AG04450 (cell line): ENCODE measurements at regions not wholly inside any gene's neighbourhood (a gene's known extent, or its start where the extent isn't known, plus 50 kb on each side); places are given as distances from the start of the nearest gene placed in this dataset.

Experiments used
- CTCF ChIA-PET: fragments of 300-600, 350-600 bp; formaldehyde crosslinking; extraction: SDS; loops from one replicate; lab custom pipeline; 2022; ENCODE audit warnings: antibody characterized with exemption, inconsistent platforms; lab: Charles Lee
- POLR2A ChIA-PET: fragments of 350-600 bp; formaldehyde crosslinking; extraction: SDS; loops from one replicate; lab custom pipeline; 2021; ENCODE audit warnings: antibody characterized with exemption, inconsistent platforms; lab: Yijun Ruan, JAX
- DNase-seq: peaks from one replicate; pipeline ENCODE4 v3.0.0-alpha.2; 2011; ENCODE audit warnings: low read depth, low spot score
- H3K27ac ChIP-seq: one replicate; pipeline ENCODE4 v1.5.1; 2012; ENCODE audit warnings: low read depth, low read length, control low read depth
- H3K27me3 ChIP-seq: one replicate; pipeline ENCODE4 v1.6.0; 2012; ENCODE audit warnings: low read length; ENCODE audit not compliant: control insufficient read depth, insufficient read depth
- H3K4me3 ChIP-seq: 2 replicates; pipeline ENCODE4 v1.5.1; 2011; ENCODE audit warnings: mild to moderate bottlenecking, low read depth, low read length, control low read depth
- H3K9me3 ChIP-seq: 2 replicates; pipeline ENCODE4 v1.5.1; 2012; ENCODE audit warnings: low read length; ENCODE audit not compliant: control insufficient read depth, insufficient read depth
- TF ChIP-seq, protein P1 (sequence below): IDR thresholded peaks from 2 replicates; pipeline ENCODE4 v1.5.1; 2011; ENCODE audit warnings: low read depth, low read length, control low read depth, inconsistent platforms

DNA sequence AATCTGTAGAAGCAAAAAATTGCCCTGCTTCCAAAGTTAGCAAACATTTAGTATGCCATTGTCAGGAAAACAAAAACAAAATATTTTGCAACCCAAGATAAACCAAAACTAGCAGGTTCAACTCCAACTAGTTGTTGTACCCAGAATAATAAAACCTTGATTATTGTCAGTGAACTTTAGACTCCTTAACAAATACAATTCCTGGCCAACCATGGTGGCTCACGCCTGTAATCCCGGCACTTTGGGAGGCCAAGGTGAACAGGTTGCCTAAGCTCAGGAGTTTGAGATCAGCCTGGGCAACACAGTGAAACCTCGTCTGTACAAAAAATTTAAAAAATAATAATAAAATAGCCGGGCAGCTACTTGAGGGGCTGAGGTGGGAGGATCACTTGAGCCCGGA, 53.6 kb upstream of the EPCAM start:
- TF ChIP-seq, protein P1, sequence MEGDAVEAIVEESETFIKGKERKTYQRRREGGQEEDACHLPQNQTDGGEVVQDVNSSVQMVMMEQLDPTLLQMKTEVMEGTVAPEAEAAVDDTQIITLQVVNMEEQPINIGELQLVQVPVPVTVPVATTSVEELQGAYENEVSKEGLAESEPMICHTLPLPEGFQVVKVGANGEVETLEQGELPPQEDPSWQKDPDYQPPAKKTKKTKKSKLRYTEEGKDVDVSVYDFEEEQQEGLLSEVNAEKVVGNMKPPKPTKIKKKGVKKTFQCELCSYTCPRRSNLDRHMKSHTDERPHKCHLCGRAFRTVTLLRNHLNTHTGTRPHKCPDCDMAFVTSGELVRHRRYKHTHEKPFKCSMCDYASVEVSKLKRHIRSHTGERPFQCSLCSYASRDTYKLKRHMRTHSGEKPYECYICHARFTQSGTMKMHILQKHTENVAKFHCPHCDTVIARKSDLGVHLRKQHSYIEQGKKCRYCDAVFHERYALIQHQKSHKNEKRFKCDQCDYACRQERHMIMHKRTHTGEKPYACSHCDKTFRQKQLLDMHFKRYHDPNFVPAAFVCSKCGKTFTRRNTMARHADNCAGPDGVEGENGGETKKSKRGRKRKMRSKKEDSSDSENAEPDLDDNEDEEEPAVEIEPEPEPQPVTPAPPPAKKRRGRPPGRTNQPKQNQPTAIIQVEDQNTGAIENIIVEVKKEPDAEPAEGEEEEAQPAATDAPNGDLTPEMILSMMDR = no peak
- ChIA-PET CTCF (interaction anchor here (0.8 kb wide), 1 partner anchor 144 kb away, joined by 3 read pairs; no protein-coding TSS in a partner anchor), POLR2A (no interaction called here)
- Histone ChIP-seq H3K27ac (no peak overlapping the region), H3K4me3 (no peak overlapping the region), H3K9me3 (no peaks in the 10 kb centered on the region), H3K27me3 (no peaks in the 10 kb centered on the region)
- no peak for DNase-seq

DNA sequence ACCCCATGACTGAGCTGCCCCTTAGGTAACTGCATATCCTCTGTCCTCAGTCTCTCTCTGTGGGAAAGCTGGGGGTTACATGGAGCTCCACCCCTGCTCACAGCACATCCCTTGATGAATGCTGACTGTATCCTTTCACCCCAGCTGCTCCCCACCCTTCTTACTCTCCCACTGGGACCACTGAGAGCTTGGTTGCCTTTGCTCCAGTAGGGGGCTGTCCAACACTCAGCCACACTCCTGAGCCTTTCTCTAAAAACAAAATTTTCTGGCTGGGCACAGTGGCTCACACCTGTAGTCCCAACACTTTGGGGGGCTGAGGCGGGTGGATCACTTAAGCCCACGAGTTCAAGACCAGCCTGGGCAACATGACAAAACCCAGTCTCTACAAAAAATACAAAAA, 55.4 kb upstream of the EPCAM start:
- TF ChIP-seq, protein P1 = peak; percentile 30
- Histone ChIP-seq H3K4me3 (no peak overlapping the region), H3K27me3 (no peaks in the 10 kb centered on the region), H3K9me3 (no peaks in the 10 kb centered on the region), H3K27ac (no peak overlapping the region)
- no peak for DNase-seq
- ChIA-PET CTCF (interaction anchor here (2.4 kb wide), 1 partner anchor 10 kb away, joined by 11 read pairs; no protein-coding TSS in a partner anchor), POLR2A (no interaction called here)

DNA sequence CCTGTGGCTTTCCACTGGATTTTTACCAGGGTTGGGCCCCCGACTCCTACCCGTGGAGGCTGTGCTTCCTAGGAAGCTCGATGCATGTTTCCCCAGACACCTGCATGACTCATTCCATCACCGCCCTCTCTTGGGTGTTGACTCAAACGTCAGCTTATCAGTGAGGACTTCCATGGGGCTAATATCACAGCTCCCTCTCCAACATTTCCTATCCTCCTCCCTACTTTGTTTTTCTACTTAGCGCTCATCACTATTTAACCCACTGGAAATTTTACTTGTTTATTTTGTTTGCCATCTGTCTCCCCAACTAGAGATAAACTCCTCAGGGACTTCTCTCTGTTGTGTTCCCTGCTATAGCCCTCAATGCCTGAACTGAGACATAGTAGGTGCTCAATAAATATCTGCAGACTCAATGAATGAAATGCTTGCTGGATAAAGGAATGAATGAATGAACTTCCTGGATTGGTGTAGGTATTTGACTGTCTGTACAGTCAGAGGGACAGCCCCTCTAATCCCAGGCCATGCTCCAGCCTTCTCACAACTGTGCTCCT, 55.9 kb upstream of the EPCAM start:
- CTCF ChIA-PET = interaction anchor here (0.7 to 2.4 kb wide), 2 partner anchors 10 to 22 kb away, joined by 4 to 11 read pairs; no protein-coding TSS in a partner anchor
- POLR2A ChIA-PET = no interaction called here
- TF ChIP-seq, protein P1 = no peak

DNA sequence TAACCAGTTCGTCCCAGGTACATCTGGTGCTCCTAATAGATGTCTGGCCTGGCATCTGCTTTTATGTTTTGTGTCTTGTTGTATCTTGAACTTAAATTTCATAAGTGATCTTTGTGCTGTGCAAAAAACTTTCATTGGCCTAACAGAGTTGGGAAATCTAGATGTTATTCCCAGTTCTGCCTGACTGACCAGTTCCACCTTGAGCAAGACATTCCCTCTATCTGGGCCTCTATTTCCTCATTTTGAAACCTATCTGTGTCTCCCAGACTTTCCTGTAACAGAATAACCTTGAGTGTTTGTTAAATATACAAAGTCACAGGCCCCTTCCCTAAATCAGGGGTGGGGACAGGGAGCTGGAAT, 56.6 kb upstream of the EPCAM start:
- TF ChIP-seq, protein P1 = no peak
- H3K27ac ChIP-seq = no peak overlapping the region
- POLR2A ChIA-PET = no interaction called here
- no peaks in the 10 kb centered on the region for H3K27me3 ChIP-seq
- H3K9me3 ChIP-seq = no peaks in the 10 kb centered on the region
- no peak for DNase-seq
- no peak overlapping the region for H3K4me3 ChIP-seq
- CTCF ChIA-PET = interaction anchor here (0.7 to 2.4 kb wide), 3 partner anchors 9 to 23 kb away, joined by 3 to 11 read pairs (median 4); no protein-coding TSS in a partner anchor

More for the DNA sequence above, 55.9 kb upstream of the EPCAM start:
- Histone ChIP-seq H3K27me3 (no peaks in the 10 kb centered on the region), H3K9me3 (no peaks in the 10 kb centered on the region), H3K4me3 (no peak overlapping the region), H3K27ac (no peak overlapping the region)
- DNase-seq = no peak

DNA sequence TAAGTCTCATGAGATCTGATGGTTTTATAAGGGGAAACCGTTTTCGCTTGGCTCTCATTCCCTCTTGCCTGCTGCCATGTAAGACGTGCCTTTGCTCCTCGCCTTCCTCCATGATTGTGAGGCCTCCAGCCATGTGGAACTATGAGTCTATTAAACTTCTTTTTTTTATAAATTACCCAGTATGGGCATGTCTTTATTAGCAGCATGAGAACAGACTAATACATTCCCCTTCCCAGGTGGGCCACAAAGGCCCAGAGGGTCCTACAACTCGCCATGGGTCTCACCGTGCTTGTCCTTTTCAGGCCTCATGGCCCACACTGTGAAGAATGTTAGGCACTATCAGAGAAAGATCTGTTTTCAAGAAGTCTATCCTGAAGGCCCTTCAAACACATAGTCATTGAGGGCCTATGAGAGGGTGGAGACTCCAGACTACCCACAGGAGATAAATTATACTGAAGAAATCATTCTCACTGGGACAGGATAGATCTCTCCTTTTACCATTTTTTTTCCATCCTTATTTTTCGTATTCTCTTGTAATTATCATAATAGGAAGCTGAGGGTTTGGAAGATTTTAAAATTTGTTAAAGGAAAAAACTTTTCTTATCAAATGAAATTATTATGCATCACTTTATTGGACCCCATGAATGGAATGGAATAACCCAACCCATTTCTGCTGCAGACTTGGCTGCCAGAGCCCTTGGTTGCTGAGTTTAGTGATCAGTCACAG, 57.2 kb upstream of the EPCAM start:
- POLR2A ChIA-PET = no interaction called here
- TF ChIP-seq, protein P1 = no peak
- no peak for DNase-seq
- Histone ChIP-seq H3K9me3 (no peaks in the 10 kb centered on the region), H3K27ac (no peak overlapping the region), H3K27me3 (no peaks in the 10 kb centered on the region), H3K4me3 (no peak overlapping the region)
- CTCF ChIA-PET = interaction anchor here (1.0 to 2.4 kb wide), 2 partner anchors 10 to 12 kb away, joined by 3 to 11 read pairs; no protein-coding TSS in a partner anchor
